NOMO-1 treated with DMSO at 0.1 percent for 48 hours (cell line): ENCODE measurements at regions not wholly inside any gene's neighbourhood (a gene's known extent, or its start where the extent isn't known, plus 50 kb on each side); places are given as distances from the start of the nearest gene placed in this dataset.

Experiments
- DNase-seq: peaks from one replicate; lab custom pipeline; 2025; ENCODE audit not compliant: unreplicated experiment; lab: John Stamatoyannopoulos, UW

DNA sequence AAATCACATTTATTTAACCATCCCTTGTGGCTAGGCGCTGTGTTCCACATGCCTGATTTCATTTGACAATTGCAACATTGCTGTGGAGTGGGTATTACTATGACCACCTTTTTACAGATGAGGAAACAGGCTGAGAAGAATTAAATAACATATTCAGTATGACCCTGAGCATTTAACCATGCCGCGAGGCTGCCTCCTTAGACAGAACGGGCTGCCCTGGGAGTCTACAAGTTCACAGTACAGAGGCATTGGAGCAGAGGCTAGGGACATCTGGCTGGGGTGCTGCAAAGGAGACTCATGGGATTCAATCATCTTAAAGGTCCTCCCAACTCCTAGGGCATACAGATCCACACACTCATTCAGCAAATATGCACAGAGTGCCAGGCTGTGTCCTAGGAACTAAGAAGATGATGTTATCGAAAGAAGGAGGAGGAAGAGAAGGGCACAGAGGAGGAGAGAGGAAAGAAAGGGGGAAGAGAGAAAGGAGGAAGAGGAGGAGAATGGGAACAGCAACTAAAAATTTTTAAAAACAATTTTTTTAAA is 164.7 kb upstream of the CCND2 start:
- DNase-seq: no peak

- no peak for DNase-seq
Measured at GRCh38 chr12:4107911-4108697, 165.5 kb upstream of the CCND2 start.

DNA sequence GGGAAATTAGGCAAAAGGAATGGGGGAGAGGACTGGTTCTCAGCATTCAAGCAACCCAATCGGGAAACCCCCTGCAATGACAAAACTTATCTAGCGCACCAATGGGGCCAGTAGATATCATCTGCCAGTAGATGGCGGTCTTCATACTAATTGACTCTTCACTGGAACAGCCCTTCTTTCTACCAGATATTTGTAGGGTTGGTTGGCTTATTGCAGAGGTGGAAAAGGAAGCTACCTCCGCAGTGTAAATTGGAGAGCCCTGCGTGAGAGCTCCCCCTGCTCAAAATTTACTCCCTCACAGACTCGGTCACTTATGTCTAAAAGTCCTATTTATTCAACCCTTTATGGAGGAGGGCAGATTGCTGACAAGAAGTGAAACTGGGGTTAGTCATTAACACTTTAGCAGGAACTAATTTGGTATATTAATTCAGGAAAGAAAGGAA is 166.1 kb upstream of the CCND2 start:
- peak; percentile 78 for DNase-seq

DNA sequence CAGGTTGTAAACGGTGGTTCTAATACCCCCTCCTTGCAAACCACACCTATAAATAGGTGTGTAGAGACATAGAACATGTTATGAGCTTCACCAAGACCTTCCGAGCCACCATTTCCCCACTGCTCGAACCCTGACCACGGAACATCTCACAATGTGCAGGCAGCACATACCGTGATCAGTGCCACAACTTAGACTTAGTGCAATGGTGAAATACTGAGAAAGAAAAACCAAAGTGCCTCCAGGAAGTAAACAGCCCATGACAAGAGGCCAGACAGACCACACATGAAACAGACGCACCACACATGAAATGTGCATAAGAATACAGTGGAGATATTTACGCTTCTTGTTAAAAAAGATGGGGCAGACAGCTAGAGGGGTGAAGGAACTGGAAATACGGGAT is 166.9 kb upstream of the CCND2 start:
- DNase-seq: no peak

DNA sequence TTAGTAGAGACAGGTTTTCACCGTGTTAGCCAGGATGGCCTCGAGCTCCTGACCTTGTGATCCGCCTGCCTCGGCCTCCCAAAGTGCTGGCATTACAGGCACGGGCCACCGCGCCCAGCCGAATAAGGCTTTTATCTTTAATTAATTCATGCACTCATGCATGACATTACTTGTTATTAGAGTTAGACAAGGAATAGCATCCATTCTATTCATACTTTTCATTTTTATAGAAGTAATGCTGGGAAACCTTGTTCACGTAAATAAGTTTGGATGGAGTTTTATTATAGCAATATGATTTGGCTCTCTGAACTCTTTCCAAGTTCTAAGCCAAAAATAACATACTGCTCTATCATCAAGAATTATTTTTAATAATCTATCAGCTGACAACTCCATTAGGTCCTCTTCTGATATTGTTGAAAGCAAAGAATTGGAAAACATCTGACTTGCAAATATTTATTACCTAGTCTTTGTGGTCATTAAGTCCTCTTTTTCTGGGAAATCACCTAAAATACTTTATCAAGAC is 168.8 kb upstream of the CCND2 start:
- DNase-seq: no peak

DNA sequence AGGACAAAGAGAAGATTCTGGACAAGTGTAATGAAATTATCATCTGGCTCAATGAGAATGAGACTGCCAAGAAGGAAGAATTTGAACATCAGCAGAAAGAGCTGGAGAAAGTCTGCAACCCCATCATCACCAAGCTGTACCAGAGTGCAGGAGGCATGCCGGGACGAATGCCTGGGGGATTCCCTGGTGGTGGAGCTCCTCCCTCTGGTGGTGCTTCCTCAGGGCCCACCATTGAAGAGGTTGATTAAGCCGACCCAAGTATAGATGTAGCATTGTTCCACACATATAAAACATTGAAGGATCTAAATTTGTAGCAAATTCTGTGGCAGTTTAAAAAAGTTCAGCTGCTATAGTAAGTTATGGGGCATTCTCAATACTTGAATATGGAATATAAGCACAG is 174.3 kb upstream of the CCND2 start:
- no peak for DNase-seq

GRCh38 chr12:4091016-4091743 is 182.4 kb upstream of the CCND2 start:
- no peak for DNase-seq

GRCh38 chr12:4089956-4090355 is 183.6 kb upstream of the CCND2 start:
- DNase-seq: no peak

GRCh38 chr12:4089121-4089606 is 184.4 kb upstream of the CCND2 start:
- no peak for DNase-seq

DNA sequence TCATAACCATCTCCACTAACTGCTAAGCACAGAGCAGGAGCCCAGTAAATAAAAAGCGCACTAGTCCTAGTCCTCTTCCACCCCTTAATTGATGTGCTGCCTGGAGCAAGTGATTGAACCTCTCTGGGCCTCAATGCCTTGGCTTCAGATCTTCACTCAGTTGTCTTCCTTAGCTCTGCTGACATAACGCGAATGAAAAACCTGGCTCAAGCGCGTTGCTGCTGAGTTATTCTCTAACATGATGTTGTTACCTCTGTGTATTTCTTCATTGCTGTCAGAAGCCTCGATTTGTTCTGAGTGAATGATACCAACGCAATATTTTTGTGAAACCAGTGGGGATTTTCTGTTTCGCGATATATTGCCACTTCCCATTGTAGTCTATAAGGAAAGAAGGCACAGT is 185.1 kb upstream of the CCND2 start:
- no peak for DNase-seq

DNA sequence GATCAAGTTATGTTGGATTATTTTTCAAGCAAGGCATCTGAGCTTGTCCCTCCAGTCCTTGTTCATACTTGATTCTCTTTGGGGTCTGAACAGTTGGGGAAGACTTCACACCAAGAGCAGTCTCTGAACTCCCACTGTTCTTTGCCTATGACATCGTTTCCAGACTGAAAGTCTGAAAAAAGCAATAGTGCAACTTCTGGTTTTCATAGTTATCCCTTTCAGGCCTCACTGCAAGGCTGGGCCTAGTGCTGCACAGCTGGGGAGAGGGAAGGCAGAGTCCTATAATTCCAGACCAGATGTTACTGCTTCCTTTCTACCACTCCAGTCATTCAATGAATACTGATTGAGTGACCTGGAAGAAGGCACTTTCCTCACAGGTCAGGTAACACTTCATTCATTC is 187.1 kb upstream of the CCND2 start:
- no peak for DNase-seq

DNA sequence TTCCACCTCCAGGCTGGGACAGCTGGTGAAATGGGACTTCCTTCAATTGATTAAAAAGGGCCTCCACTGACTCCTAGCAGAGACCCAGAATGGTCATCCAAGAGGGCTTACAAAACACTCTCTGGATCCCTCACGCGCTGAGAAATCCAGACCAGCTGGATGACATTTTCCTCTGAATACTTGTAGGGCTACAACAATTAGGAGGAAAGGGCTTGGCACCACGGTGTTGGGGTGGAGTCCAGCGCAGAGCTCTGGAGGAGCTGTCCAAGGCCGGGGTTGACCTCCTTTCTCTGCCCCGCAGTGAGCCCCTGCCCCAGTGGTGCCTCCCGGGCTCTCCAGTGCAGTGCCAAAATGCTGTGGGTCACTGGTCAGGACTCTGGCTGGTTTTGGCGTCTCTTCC is 189.0 kb upstream of the CCND2 start:
- DNase-seq: no peak

DNA sequence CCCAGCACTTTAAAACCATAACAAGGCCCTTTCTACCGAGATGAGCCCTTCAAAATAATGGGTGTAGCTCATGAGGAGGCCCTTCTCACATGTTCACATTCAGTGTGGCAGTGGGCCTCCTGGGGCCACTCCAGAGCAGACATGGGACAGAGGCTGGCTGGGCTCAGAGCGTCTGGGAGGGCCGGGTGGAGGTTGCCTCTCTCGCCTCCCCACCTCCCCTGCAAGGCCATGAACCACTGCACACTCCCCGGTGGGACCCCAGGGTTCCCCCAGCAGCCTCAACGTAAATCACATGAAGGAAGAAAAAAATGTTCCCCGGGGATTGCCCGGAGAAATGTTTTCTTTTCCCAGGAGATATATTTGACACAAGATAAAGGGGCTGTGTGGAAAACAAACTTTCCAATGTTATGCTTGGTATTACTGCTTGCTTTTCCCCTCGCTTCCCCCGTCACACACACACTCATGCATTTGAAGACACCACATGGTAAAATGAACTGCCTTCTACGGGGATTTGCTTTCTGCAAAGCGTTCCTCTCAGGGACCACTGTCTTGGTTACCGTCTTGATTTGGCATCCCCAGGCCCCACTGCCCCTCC is 190.7 kb upstream of the CCND2 start:
- DNase-seq: no peak

GRCh38 chr12:4080213-4080612 is 193.3 kb upstream of the CCND2 start:
- no peak for DNase-seq

GRCh38 chr12:4074129-4074528 is 199.4 kb upstream of the CCND2 start:
- DNase-seq: no peak

GRCh38 chr12:4069670-4070010 is 196.4 kb upstream of the PARP11 start:
- no peak for DNase-seq

- no peak for DNase-seq
Measured at GRCh38 chr12:4068981-4069669, 195.9 kb upstream of the PARP11 start.

DNA sequence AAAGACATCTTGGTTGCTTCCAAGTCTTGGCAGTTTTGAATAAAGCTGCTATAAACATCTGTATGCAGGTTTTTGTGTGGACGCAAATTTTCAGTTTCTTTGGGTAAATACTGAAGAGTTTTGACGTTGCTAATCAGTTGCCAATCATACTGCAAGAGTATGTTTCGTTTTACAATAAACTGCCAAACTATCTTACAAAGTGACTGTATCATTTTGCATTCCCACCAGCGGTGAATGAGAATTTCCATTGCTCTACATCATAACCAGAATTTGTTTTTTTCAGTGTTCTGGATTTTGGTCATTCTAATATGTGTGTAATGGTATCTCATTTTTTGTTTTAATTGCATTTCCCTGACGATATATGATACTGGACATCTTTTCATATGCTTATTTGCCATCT is 190.8 kb upstream of the PARP11 start:
- DNase-seq: no peak

DNA sequence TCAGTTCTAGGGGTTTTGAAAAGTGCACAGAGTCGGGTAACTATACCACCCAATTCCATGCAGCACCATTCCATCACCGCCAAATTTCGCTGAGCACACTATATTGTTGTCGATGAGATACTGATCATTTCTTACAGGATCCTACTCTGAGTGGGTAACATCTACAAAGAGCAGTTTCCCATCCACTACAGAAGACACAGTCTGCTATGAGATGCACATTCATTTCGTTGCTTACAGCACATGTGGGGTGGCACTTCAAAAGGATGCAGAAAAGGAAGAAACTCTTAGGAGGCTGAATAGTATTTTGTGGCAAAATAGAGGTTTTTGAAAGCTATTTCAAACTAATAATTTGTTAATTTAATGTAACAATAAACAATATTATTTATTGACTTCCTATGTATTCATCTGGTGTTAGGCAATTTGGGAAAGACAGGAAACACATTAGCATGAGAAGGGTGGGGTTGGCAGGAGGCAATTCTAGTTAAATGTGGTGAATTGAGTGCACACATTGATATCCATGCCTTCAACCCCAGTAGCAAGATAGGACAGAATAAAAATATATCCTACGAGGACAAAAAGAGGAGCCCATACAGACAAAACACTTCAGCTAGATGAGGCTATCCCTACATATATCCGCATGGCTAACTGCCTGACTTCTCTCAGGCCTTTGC is 186.8 kb upstream of the PARP11 start:
- no peak for DNase-seq
